Loucy (cell line): ENCODE measurements at regions not wholly inside any gene's neighbourhood (a gene's known extent, or its start where the extent isn't known, plus 50 kb on each side); places are given as distances from the start of the nearest gene placed in this dataset.
"Not testable (repeated sequence)": the region's sequence is repeated elsewhere in the genome, so short reads cannot be mapped to it uniquely, and the experiment has no call there.

ENCODE experiments used
- CTCF ChIP-seq: fragments of 200-600 bp; sonication (generic); conservative IDR thresholded peaks from 2 replicates; pipeline ENCODE4 v1.5.1; 2014; ENCODE audit warnings: mild to moderate bottlenecking, antibody characterized with exemption, low read length
- EZH2phosphoT487 ChIP-seq: fragments of 200-600 bp; IDR thresholded peaks from 2 replicates; pipeline ENCODE4 v1.6.1; 2018; ENCODE audit warnings: antibody characterized with exemption, mild to moderate bottlenecking, moderate library complexity, borderline replicate concordance

DNA sequence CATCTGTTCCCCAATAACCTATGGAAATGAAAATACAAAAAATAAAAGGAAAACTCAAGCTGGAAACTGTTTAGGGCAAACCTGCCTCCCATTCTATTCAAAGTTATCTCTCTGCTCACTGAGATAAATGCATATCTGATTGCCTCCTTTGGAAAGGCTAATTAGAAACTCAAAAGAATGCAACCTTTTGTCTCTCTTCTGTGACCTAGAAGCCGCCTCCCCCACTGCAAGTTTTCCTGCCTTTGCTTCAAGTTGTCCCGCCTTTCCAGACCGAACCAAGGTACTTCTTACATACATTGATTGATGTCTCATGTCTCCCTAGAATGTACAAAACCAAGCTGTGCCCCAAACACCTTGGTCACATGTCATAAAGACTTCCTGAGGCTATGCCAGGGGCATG lies 115.9 kb upstream of the NBPF26 start:
- not testable (repeated sequence) for TF ChIP-seq CTCF, EZH2phosphoT487
